HL-60 (cell line): ENCODE measurements at regions not wholly inside any gene's neighbourhood (a gene's known extent, or its start where the extent isn't known, plus 50 kb on each side); places are given as distances from the start of the nearest gene placed in this dataset.

Experiments used
- CTCF ChIP-seq: IDR thresholded peaks from one replicate; pipeline ENCODE4 v1.5.1; 2011; ENCODE audit warnings: low read length, control low read depth, inconsistent platforms; ENCODE audit not compliant: insufficient read depth
- GABPA ChIP-seq: IDR thresholded peaks from 2 replicates; pipeline ENCODE4 v1.6.1; 2012; ENCODE audit warnings: low read depth
- POLR2AphosphoS5 ChIP-seq: IDR thresholded peaks from 2 replicates; pipeline ENCODE4 v1.6.1; 2012; ENCODE audit warnings: low read depth

- TF ChIP-seq CTCF (no peak), POLR2AphosphoS5 (no peak), GABPA (no peak)
These were observed 459.8 kb upstream of the SLC14A2 start for GRCh38 chr18:45155526-45155925.
